CD14-positive monocyte (primary cell): ENCODE measurements at regions not wholly inside any gene's neighbourhood (a gene's known extent, or its start where the extent isn't known, plus 50 kb on each side); places are given as distances from the start of the nearest gene placed in this dataset.
A peak's percentile ranks its signal among the peaks of the same experiment; 100 is the strongest.
"Not testable (repeated sequence)": the region's sequence is repeated elsewhere in the genome, so short reads cannot be mapped to it uniquely, and the experiment has no call there.

ENCODE experiments used
- DNase-seq, 3 donors: peaks; one replicate each; pipeline ENCODE4 v3.0.0-alpha.2; 2011 to 2022
- H2AFZ ChIP-seq: 2 replicates; pipeline ENCODE4 v1.6.0; 2012; ENCODE audit warnings: mild to moderate bottlenecking, low read depth, low read length, inconsistent platforms; ENCODE audit not compliant: insufficient read depth, poor library complexity, severe bottlenecking
- H3K27ac ChIP-seq, 2 donors: 1 replicate in 1 of 2; 2 replicates in 1 of 2; pipeline ENCODE4 v1.5.1; 2012 to 2013; ENCODE audit warnings: low read length in 2 of 2, control low read depth in 1 of 2, inconsistent platforms in 1 of 2, low read depth in 1 of 2, mild to moderate bottlenecking in 1 of 2
- H3K27me3 ChIP-seq, 2 donors: one replicate each; pipeline versions ENCODE4 v1.6.0 to v1.6.1; 2011 to 2013; ENCODE audit warnings: low read length in 2 of 2; ENCODE audit not compliant: control insufficient read depth in 2 of 2, insufficient read depth in 2 of 2
- H3K36me3 ChIP-seq, 2 donors: replicated peaks in 1 of 2; 1 replicate in 1 of 2; 2 replicates in 1 of 2; pipeline versions ENCODE4 v1.5.1 to v1.6.1; 2012 to 2013; ENCODE audit warnings: low read length in 2 of 2, control low read depth in 1 of 2, inconsistent platforms in 1 of 2, mild to moderate bottlenecking in 1 of 2; ENCODE audit not compliant: insufficient read depth in 2 of 2, control insufficient read depth in 1 of 2
- H3K4me1 ChIP-seq, 2 donors: 1 replicate in 1 of 2; 2 replicates in 1 of 2; pipeline versions ENCODE4 v1.5.1 to v1.6.1; 2012 to 2013; ENCODE audit warnings: low read length in 2 of 2, control low read depth in 1 of 2, inconsistent platforms in 1 of 2, mild to moderate bottlenecking in 1 of 2, moderate library complexity in 1 of 2; ENCODE audit not compliant: insufficient read depth in 2 of 2, control insufficient read depth in 1 of 2
- H3K4me2 ChIP-seq: replicated peaks from 2 replicates; pipeline ENCODE3; 2012; ENCODE audit warnings: low read length, moderate library complexity, mild to moderate bottlenecking; ENCODE audit not compliant: poor library complexity, severe bottlenecking; ENCODE audit errors: extremely low read depth
- H3K4me3 ChIP-seq, 3 experiments: fragments of 200-600 bp in 1 of 3; sonication (generic) in 1 of 3; replicated peaks in 1 of 3; 1 replicate in 2 of 3; 2 replicates in 1 of 3; pipeline ENCODE4 v1.5.1; 2011 to 2013; ENCODE audit warnings: low read length in 3 of 3, mild to moderate bottlenecking in 3 of 3, control low read depth in 2 of 3, low read depth in 2 of 3, inconsistent platforms in 1 of 3, moderate library complexity in 1 of 3
- H3K79me2 ChIP-seq: 2 replicates; pipeline ENCODE4 v1.6.0; 2012; ENCODE audit warnings: mild to moderate bottlenecking, control low read depth, inconsistent platforms, low read length, moderate library complexity; ENCODE audit not compliant: insufficient read depth
- H3K9ac ChIP-seq: 2 replicates; pipeline ENCODE4 v1.6.0; 2017; ENCODE audit warnings: low read length, mild to moderate bottlenecking; ENCODE audit not compliant: insufficient read depth, poor library complexity, severe bottlenecking
- H3K9me3 ChIP-seq, 2 donors: replicated peaks in 1 of 2; 1 replicate in 1 of 2; 2 replicates in 1 of 2; pipeline versions ENCODE4 v1.5.1 to v1.6.1; 2012 to 2013; ENCODE audit warnings: low read length in 2 of 2, control low read depth in 1 of 2; ENCODE audit not compliant: control insufficient read depth in 1 of 2, insufficient read depth in 1 of 2
- H4K20me1 ChIP-seq: 2 replicates; pipeline ENCODE4 v1.6.0; 2012; ENCODE audit warnings: mild to moderate bottlenecking, low read length, control low read depth, moderate library complexity; ENCODE audit not compliant: insufficient read depth
- H3K27ac Mint-ChIP-seq, 7 donors: one replicate each; pipeline ENCODE4 v1.8.0; 2020; ENCODE audit warnings: mild to moderate bottlenecking in 7 of 7, mixed read lengths in 7 of 7, moderate library complexity in 6 of 7, inconsistent platforms in 2 of 7
- H3K27me3 Mint-ChIP-seq, 3 donors: one replicate each; pipeline ENCODE4 v1.8.0; 2021 to 2022; ENCODE audit warnings: low read depth in 3 of 3, mild to moderate bottlenecking in 3 of 3, mixed read lengths in 3 of 3, moderate library complexity in 3 of 3, inconsistent platforms in 1 of 3
- H3K36me3 Mint-ChIP-seq, 2 donors: one replicate each; pipeline ENCODE4 v1.8.0; 2020; ENCODE audit warnings: mixed read lengths in 2 of 2, inconsistent platforms in 1 of 2, mild to moderate bottlenecking in 1 of 2
- H3K4me1 Mint-ChIP-seq: one replicate; pipeline ENCODE4 v1.8.0; 2020; ENCODE audit warnings: mild to moderate bottlenecking, mixed read lengths
- H3K4me3 Mint-ChIP-seq, 2 donors: one replicate each; pipeline ENCODE4 v1.8.0; 2020; ENCODE audit warnings: mild to moderate bottlenecking in 2 of 2, mixed read lengths in 2 of 2, moderate library complexity in 1 of 2
- H3K9me3 Mint-ChIP-seq, 7 donors: one replicate each; pipeline ENCODE4 v1.8.0; 2020 to 2022; ENCODE audit warnings: mixed read lengths in 7 of 7, mild to moderate bottlenecking in 6 of 7, moderate library complexity in 6 of 7, inconsistent platforms in 2 of 7
- WGBS: methylation state at CpG from one replicate; pipeline ENCODE4 v1.1.5; 2013; ENCODE audit warnings: missing lambda C conversion rate; ENCODE audit not compliant: insufficient coverage; 5-methylcytosine and 5-hydroxymethylcytosine counted together
- intact Hi-C, 2 donors: fragments of 100-400 bp; cut with micrococcal nuclease; formaldehyde crosslinking; loops; one replicate each; pipeline versions ENCODE4 v1.15.0 to v1.15.1; 2023
- TF ChIP-seq, protein P1 (sequence below): fragments of 200-600 bp; IDR thresholded peaks from one replicate; pipeline ENCODE4 v1.8.0; 2022; ENCODE audit warnings: antibody characterized with exemption, mild to moderate bottlenecking

DNA sequence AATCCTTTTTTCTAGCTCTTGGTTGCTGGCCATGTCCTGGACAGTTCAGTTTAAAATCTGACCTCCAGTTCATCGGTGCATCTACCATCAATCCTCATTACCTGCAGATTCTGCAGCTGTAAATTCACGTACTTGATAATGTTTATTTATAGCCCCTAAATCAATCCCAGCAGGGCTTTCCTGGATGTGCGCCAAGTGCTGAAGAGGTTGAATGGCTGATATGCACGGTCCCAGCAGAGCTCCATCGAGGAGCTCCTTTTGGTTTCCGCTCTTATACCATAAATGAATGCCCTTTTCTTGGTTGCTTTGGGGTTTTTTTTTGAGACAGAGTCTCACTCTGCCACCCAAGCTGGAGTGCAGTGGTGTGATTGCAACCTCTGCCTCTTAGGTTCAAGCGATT is 91.2 kb upstream of the CCZ1B start:
- intact Hi-C loops, result no loop called here
- DNase-seq, result no peak
- Mint-ChIP-seq H3K9me3 (peaks cover 0 to 13% (median 7%) of the 10 kb centered on the region in 7 donors), H3K36me3 (no peaks in the 10 kb centered on the region), H3K4me3 (no peak overlapping the region), H3K27ac (no peak overlapping the region), H3K27me3 (peaks cover 0 to 18% (median 6%) of the 10 kb centered on the region in 3 donors), H3K4me1 (no peaks in the 10 kb centered on the region)
- Histone ChIP-seq H3K4me3 (no peak overlapping the region), H3K79me2 (no peaks in the 10 kb centered on the region), H3K9ac (no peak overlapping the region), H2AFZ (no peak overlapping the region), H3K27me3 (no peaks in the 10 kb centered on the region), H3K4me1 (no peaks in the 10 kb centered on the region), H3K36me3 (no peaks in the 10 kb centered on the region), H3K4me2 (no peak overlapping the region), H4K20me1 (no peaks in the 10 kb centered on the region), H3K27ac (no peak overlapping the region), H3K9me3 (no peaks in the 10 kb centered on the region)
- TF ChIP-seq, protein P1, sequence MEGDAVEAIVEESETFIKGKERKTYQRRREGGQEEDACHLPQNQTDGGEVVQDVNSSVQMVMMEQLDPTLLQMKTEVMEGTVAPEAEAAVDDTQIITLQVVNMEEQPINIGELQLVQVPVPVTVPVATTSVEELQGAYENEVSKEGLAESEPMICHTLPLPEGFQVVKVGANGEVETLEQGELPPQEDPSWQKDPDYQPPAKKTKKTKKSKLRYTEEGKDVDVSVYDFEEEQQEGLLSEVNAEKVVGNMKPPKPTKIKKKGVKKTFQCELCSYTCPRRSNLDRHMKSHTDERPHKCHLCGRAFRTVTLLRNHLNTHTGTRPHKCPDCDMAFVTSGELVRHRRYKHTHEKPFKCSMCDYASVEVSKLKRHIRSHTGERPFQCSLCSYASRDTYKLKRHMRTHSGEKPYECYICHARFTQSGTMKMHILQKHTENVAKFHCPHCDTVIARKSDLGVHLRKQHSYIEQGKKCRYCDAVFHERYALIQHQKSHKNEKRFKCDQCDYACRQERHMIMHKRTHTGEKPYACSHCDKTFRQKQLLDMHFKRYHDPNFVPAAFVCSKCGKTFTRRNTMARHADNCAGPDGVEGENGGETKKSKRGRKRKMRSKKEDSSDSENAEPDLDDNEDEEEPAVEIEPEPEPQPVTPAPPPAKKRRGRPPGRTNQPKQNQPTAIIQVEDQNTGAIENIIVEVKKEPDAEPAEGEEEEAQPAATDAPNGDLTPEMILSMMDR, result no peak
- WGBS, result 73% methylated on average over 2 of the region's 7 CpGs

DNA sequence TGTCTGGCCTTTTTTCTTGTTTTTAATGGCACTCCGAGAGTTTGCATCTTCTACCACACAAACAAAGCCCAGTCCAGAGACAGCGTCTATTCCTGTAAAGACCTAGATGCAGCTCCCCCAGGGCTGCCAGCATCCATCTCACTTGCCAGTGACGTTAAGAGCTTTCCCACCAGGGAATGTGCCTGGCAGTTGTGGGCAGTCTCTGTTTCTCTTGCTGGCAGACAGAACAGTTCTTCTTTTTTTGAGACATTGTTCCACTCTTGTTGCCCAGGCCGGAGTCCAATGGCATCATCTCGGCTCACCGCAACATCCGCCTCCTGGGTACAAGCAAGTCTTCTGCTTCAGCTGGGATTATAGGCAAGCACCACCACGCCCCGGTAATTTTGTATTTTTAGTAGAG is 93.1 kb upstream of the CCZ1B start:
- H4K20me1 ChIP-seq, DNase-seq, H3K9ac ChIP-seq, H3K4me1 Mint-ChIP-seq, intact Hi-C loops, H3K9me3 ChIP-seq, H3K4me3 Mint-ChIP-seq, H3K36me3 ChIP-seq, H3K4me3 ChIP-seq, H3K4me1 ChIP-seq, H3K27ac Mint-ChIP-seq, H3K36me3 Mint-ChIP-seq, H2AFZ ChIP-seq, H3K27me3 ChIP-seq, H3K27ac ChIP-seq, H3K4me2 ChIP-seq, H3K79me2 ChIP-seq: not testable (repeated sequence)
- H3K27me3 Mint-ChIP-seq, result peaks cover 1 to 18% (median 6%) of the 10 kb centered on the region in 3 donors
- peaks cover 0 to 12% (median 7%) of the 10 kb centered on the region in 7 donors for H3K9me3 Mint-ChIP-seq
- 100% methylated on average over 2 of the region's 9 CpGs for WGBS

DNA sequence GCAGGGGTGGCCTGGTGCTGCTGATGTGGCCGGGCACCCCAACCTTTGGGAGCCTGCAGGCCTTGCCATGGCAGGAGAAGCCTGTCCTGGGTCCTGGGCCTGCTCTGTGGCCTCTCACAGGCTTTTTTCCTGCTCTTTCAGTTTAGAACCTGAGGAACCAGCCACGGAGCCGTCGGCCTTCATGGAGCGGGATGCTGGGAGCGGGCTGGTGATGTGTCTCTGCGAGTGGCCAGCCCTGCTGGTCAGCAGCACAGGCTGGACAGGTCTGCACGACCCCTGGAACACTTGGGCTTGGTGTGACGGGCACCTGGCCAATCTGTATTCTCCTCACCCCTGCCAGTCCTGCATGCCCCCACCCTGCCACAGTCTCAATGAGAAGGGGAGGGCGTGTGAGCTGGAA is 98.4 kb upstream of the CCZ1B start:
- 93% methylated on average over 3 of the region's 10 CpGs for WGBS
- H3K27ac ChIP-seq, H3K4me1 Mint-ChIP-seq, H3K79me2 ChIP-seq, H3K4me3 Mint-ChIP-seq, H2AFZ ChIP-seq, H4K20me1 ChIP-seq, H3K4me3 ChIP-seq, H3K27me3 ChIP-seq, H3K27ac Mint-ChIP-seq, H3K9me3 ChIP-seq, H3K4me1 ChIP-seq, H3K4me2 ChIP-seq, H3K27me3 Mint-ChIP-seq, H3K9ac ChIP-seq, H3K36me3 Mint-ChIP-seq, H3K9me3 Mint-ChIP-seq, DNase-seq, intact Hi-C loops, H3K36me3 ChIP-seq: not testable (repeated sequence)

DNA sequence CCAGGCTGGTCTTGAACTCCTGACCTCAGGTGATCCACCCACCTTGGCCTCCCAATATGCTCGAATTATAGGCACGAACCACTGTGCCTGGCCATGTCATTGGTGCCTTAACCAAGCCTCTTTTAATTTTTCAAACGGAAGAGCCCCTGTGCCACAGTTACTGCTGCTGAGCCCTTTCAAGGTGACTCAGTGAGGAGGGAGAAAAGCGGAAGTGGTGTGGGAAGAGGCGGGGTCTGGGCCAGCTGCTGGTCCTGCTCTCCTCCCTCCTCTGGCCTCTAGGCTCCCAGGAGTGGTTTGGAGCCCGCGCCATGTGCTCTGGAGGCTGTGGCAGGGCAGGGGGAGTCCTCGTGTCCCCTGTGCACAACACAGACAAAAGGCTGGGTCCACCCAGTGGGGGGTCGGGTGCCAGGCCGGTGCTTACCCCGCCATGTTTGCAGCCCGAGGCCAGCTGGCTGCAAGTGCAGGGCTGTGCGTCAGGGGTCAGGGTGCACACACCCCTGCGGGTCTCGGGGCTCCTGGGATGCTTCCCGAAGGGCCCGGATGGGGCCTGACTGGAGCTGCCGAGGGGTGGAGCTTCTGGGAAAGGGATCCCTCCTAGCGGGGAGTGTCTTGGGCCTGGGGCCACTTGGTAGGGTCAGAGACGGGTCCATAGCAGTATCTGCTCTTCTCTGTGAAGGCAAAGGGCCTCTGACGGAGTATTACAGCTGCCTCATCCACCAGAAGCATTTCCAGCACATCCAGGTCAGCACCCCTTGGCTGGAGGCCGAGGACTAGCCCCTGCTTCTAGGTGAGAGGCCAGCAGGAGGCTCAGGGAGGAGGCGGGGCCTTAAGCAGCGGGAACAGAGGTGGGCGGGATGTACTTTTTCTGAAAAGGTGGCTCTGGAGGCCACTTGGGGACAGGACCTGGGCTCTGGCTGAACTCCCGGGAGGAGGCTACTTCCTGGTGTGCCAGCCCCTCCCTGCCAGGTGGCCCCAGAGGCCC is 100.4 kb upstream of the CCZ1B start:
- H3K9me3 ChIP-seq, H3K27me3 Mint-ChIP-seq, intact Hi-C loops, H3K9me3 Mint-ChIP-seq, H3K79me2 ChIP-seq, H2AFZ ChIP-seq, H3K4me3 ChIP-seq, H4K20me1 ChIP-seq, H3K4me1 ChIP-seq, H3K4me2 ChIP-seq, H3K9ac ChIP-seq, H3K27ac ChIP-seq, H3K36me3 ChIP-seq, H3K4me3 Mint-ChIP-seq, DNase-seq, H3K27me3 ChIP-seq, H3K36me3 Mint-ChIP-seq: not testable (repeated sequence)
- WGBS, result 95% methylated on average over 12 of the region's 26 CpGs
- Mint-ChIP-seq H3K4me1 (peaks cover 18% of the 10 kb centered on the region), H3K27ac (peak overlapping the region in 1 of 7 donors; percentile 55)
